Smooth muscle cell (in vitro differentiated cells): ENCODE measurements at regions not wholly inside any gene's neighbourhood (a gene's known extent, or its start where the extent isn't known, plus 50 kb on each side); places are given as distances from the start of the nearest gene placed in this dataset.

ENCODE experiments used
- DNase-seq: peaks from one replicate; lab custom pipeline; 2025; ENCODE audit not compliant: unreplicated experiment; lab: John Stamatoyannopoulos, UW
- H2AFZ ChIP-seq: fragments of 200-600 bp; sonication (generic); 2 replicates; pipeline ENCODE4 v1.6.0; 2016; ENCODE audit warnings: antibody characterized with exemption, low read depth, mild to moderate bottlenecking
- H3F3A ChIP-seq: fragments of 200-600 bp; sonication (generic); 2 replicates; pipeline ENCODE4 v1.6.0; 2017; ENCODE audit warnings: antibody characterized with exemption, low read depth
- H3K27ac ChIP-seq: fragments of 200-600 bp; sonication (generic); 2 replicates; pipeline ENCODE4 v1.5.1; 2016; ENCODE audit warnings: low read depth, mild to moderate bottlenecking
- H3K27me3 ChIP-seq: fragments of 200-600 bp; sonication (generic); 2 replicates; pipeline ENCODE4 v1.6.1; 2016; ENCODE audit warnings: low read depth, mild to moderate bottlenecking
- H3K36me3 ChIP-seq: fragments of 200-600 bp; sonication (generic); 2 replicates; pipeline ENCODE4 v1.5.1; 2016; ENCODE audit warnings: low read depth
- H3K4me1 ChIP-seq: fragments of 200-600 bp; sonication (generic); 2 replicates; pipeline ENCODE4 v1.5.1; 2016; ENCODE audit warnings: low read depth
- H3K4me2 ChIP-seq: fragments of 200-600 bp; sonication (generic); 2 replicates; pipeline ENCODE4 v1.6.0; 2016; ENCODE audit warnings: mild to moderate bottlenecking
- H3K4me3 ChIP-seq: fragments of 200-600 bp; sonication (generic); 2 replicates; pipeline ENCODE4 v1.5.1; 2016; ENCODE audit warnings: mild to moderate bottlenecking
- H3K79me2 ChIP-seq: fragments of 200-600 bp; sonication (generic); 2 replicates; pipeline ENCODE4 v1.6.0; 2016; ENCODE audit warnings: low read depth, mild to moderate bottlenecking
- H3K9ac ChIP-seq: fragments of 200-600 bp; sonication (generic); 2 replicates; pipeline ENCODE4 v1.6.0; 2016; ENCODE audit warnings: low read depth
- H3K9me3 ChIP-seq: fragments of 200-600 bp; sonication (generic); replicated peaks from 2 replicates; pipeline ENCODE4 v1.5.1; 2016; ENCODE audit warnings: low read depth
- H4K20me1 ChIP-seq: fragments of 200-600 bp; sonication (generic); 2 replicates; pipeline ENCODE4 v1.6.0; 2016; ENCODE audit warnings: low read depth
- CTCF ChIP-seq: fragments of 200-600 bp; sonication (generic); IDR thresholded peaks from 2 replicates; pipeline ENCODE4 v1.5.1; 2017; ENCODE audit warnings: borderline replicate concordance, mild to moderate bottlenecking, antibody characterized with exemption; ENCODE audit not compliant: insufficient read depth, poor library complexity, severe bottlenecking
- WGBS: methylation state at CpG from one replicate; pipeline ENCODE4 v1.1.7; 2016; ENCODE audit warnings: low lambda C conversion rate; 5-methylcytosine and 5-hydroxymethylcytosine counted together

- Histone ChIP-seq H3K27ac (no peak overlapping the region), H3K36me3 (no peaks in the 10 kb centered on the region), H3K79me2 (no peaks in the 10 kb centered on the region), H3K9me3 (no peaks in the 10 kb centered on the region), H2AFZ (no peak overlapping the region), H3F3A (no peaks in the 10 kb centered on the region), H3K4me3 (no peak overlapping the region), H3K4me1 (peaks cover 2% of the 10 kb centered on the region), H3K27me3 (no peaks in the 10 kb centered on the region), H3K9ac (no peak overlapping the region), H4K20me1 (no peaks in the 10 kb centered on the region), H3K4me2 (no peak overlapping the region)
- no peak for TF ChIP-seq CTCF
- 94% methylated on average over 2 of the region's 2 CpGs for WGBS
- DNase-seq: no peak
Measured at GRCh38 chr21:16159971-16160350, 430.2 kb downstream of the USP25 start.

- Histone ChIP-seq H3K79me2 (no peaks in the 10 kb centered on the region), H4K20me1 (no peaks in the 10 kb centered on the region), H3K9ac (no peak overlapping the region), H3K27me3 (no peaks in the 10 kb centered on the region), H3K4me2 (no peak overlapping the region), H3K36me3 (no peaks in the 10 kb centered on the region), H3K9me3 (no peaks in the 10 kb centered on the region), H2AFZ (no peak overlapping the region), H3K4me3 (no peak overlapping the region), H3K27ac (no peak overlapping the region), H3K4me1 (no peaks in the 10 kb centered on the region), H3F3A (no peaks in the 10 kb centered on the region)
- DNase-seq: no peak
- 91% methylated on average over 2 of the region's 2 CpGs for WGBS
- TF ChIP-seq CTCF: no peak
Measured at GRCh38 chr21:16162953-16163352, 433.2 kb downstream of the USP25 start.

GRCh38 chr21:16169102-16169511, 439.3 kb downstream of the USP25 start:
- H3K4me1 ChIP-seq: peaks cover 5% of the 10 kb centered on the region
- peak overlapping the region; percentile 50 for H2AFZ ChIP-seq
- no peak overlapping the region for H3K4me3 ChIP-seq
- H3K27me3 ChIP-seq: no peaks in the 10 kb centered on the region
- 51% methylated on average over 4 of the region's 4 CpGs for WGBS
- H4K20me1 ChIP-seq: no peaks in the 10 kb centered on the region
- no peaks in the 10 kb centered on the region for H3K9me3 ChIP-seq
- no peaks in the 10 kb centered on the region for H3K79me2 ChIP-seq
- H3K4me2 ChIP-seq: no peak overlapping the region
- H3K27ac ChIP-seq: no peak overlapping the region
- no peaks in the 10 kb centered on the region for H3K36me3 ChIP-seq
- no peak overlapping the region for H3K9ac ChIP-seq
- TF ChIP-seq CTCF: no peak
- H3F3A ChIP-seq: no peaks in the 10 kb centered on the region
- no peak for DNase-seq

- H3F3A ChIP-seq: no peaks in the 10 kb centered on the region
- no peak for DNase-seq
- no peaks in the 10 kb centered on the region for H3K9me3 ChIP-seq
- no peak overlapping the region for H3K9ac ChIP-seq
- no peaks in the 10 kb centered on the region for H4K20me1 ChIP-seq
- H3K4me3 ChIP-seq: no peak overlapping the region
- H3K4me1 ChIP-seq: peaks cover 5% of the 10 kb centered on the region
- H3K79me2 ChIP-seq: no peaks in the 10 kb centered on the region
- H3K27ac ChIP-seq: no peak overlapping the region
- WGBS: 97% methylated on average over 1 of the region's 1 CpG
- no peak for TF ChIP-seq CTCF
- H3K27me3 ChIP-seq: no peaks in the 10 kb centered on the region
- H2AFZ ChIP-seq: peak overlapping the region; percentile 50
- H3K4me2 ChIP-seq: no peak overlapping the region
- no peaks in the 10 kb centered on the region for H3K36me3 ChIP-seq
Measured at GRCh38 chr21:16169779-16170178, 440.0 kb downstream of the USP25 start.
